ENCODE measurements at regions not wholly inside any gene's neighbourhood (a gene's known extent, or its start where the extent isn't known, plus 50 kb on each side); places are given as distances from the start of the nearest gene placed in this dataset.

DNA sequence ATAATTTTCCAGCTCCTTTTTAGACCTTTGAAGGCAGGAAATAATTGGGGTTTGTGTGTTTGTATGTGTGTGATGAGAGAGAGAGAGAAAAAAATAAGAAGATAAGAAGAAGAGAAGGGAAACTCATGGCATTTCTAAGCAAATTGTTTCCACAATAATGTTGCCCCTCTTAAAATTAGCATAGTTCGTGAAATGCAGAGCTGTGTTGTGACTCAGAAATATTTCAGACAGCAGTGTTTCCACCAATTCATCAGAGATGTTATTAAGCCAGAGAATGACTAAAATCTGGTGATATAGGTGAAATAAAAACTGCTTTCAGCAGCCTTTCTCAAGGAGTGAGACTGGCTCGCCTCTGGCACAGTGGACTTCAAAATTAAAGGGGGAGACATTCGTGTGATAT lies 65.9 kb upstream of the ARHGAP5 start (continued):
- TF ChIP-seq, protein P1, sequence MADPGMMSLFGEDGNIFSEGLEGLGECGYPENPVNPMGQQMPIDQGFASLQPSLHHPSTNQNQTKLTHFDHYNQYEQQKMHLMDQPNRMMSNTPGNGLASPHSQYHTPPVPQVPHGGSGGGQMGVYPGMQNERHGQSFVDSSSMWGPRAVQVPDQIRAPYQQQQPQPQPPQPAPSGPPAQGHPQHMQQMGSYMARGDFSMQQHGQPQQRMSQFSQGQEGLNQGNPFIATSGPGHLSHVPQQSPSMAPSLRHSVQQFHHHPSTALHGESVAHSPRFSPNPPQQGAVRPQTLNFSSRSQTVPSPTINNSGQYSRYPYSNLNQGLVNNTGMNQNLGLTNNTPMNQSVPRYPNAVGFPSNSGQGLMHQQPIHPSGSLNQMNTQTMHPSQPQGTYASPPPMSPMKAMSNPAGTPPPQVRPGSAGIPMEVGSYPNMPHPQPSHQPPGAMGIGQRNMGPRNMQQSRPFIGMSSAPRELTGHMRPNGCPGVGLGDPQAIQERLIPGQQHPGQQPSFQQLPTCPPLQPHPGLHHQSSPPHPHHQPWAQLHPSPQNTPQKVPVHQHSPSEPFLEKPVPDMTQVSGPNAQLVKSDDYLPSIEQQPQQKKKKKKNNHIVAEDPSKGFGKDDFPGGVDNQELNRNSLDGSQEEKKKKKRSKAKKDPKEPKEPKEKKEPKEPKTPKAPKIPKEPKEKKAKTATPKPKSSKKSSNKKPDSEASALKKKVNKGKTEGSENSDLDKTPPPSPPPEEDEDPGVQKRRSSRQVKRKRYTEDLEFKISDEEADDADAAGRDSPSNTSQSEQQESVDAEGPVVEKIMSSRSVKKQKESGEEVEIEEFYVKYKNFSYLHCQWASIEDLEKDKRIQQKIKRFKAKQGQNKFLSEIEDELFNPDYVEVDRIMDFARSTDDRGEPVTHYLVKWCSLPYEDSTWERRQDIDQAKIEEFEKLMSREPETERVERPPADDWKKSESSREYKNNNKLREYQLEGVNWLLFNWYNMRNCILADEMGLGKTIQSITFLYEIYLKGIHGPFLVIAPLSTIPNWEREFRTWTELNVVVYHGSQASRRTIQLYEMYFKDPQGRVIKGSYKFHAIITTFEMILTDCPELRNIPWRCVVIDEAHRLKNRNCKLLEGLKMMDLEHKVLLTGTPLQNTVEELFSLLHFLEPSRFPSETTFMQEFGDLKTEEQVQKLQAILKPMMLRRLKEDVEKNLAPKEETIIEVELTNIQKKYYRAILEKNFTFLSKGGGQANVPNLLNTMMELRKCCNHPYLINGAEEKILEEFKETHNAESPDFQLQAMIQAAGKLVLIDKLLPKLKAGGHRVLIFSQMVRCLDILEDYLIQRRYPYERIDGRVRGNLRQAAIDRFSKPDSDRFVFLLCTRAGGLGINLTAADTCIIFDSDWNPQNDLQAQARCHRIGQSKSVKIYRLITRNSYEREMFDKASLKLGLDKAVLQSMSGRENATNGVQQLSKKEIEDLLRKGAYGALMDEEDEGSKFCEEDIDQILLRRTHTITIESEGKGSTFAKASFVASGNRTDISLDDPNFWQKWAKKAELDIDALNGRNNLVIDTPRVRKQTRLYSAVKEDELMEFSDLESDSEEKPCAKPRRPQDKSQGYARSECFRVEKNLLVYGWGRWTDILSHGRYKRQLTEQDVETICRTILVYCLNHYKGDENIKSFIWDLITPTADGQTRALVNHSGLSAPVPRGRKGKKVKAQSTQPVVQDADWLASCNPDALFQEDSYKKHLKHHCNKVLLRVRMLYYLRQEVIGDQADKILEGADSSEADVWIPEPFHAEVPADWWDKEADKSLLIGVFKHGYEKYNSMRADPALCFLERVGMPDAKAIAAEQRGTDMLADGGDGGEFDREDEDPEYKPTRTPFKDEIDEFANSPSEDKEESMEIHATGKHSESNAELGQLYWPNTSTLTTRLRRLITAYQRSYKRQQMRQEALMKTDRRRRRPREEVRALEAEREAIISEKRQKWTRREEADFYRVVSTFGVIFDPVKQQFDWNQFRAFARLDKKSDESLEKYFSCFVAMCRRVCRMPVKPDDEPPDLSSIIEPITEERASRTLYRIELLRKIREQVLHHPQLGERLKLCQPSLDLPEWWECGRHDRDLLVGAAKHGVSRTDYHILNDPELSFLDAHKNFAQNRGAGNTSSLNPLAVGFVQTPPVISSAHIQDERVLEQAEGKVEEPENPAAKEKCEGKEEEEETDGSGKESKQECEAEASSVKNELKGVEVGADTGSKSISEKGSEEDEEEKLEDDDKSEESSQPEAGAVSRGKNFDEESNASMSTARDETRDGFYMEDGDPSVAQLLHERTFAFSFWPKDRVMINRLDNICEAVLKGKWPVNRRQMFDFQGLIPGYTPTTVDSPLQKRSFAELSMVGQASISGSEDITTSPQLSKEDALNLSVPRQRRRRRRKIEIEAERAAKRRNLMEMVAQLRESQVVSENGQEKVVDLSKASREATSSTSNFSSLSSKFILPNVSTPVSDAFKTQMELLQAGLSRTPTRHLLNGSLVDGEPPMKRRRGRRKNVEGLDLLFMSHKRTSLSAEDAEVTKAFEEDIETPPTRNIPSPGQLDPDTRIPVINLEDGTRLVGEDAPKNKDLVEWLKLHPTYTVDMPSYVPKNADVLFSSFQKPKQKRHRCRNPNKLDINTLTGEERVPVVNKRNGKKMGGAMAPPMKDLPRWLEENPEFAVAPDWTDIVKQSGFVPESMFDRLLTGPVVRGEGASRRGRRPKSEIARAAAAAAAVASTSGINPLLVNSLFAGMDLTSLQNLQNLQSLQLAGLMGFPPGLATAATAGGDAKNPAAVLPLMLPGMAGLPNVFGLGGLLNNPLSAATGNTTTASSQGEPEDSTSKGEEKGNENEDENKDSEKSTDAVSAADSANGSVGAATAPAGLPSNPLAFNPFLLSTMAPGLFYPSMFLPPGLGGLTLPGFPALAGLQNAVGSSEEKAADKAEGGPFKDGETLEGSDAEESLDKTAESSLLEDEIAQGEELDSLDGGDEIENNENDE (IDR thresholded peaks at IDR 0.05; ENCODE audit: insufficient replicate concordance, low read length): no peak

All from H1 (cell line).